ENCODE measurements at regions not wholly inside any gene's neighbourhood (a gene's known extent, or its start where the extent isn't known, plus 50 kb on each side); places are given as distances from the start of the nearest gene placed in this dataset.

DNA sequence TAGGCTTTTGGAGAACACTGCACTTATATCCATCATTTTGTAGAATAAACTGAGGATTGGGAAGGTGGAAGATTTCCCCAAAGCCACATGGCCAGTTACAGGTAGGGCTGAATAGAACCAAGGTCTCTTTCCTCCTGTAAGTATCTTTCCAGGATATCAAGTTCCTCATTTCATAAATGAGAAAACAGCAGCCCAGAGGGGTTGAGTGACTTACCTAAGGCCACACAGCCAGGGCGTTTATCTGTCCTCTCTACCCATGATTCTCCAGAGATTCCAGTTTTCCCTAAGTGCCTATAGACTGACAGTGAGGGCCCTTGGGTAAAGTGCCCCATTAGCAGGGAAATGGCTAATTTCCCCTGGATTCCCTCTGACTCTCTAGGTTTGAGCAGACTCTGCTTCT is 132.3 kb upstream of the SKOR2 start:
- TF ChIP-seq, protein P1, sequence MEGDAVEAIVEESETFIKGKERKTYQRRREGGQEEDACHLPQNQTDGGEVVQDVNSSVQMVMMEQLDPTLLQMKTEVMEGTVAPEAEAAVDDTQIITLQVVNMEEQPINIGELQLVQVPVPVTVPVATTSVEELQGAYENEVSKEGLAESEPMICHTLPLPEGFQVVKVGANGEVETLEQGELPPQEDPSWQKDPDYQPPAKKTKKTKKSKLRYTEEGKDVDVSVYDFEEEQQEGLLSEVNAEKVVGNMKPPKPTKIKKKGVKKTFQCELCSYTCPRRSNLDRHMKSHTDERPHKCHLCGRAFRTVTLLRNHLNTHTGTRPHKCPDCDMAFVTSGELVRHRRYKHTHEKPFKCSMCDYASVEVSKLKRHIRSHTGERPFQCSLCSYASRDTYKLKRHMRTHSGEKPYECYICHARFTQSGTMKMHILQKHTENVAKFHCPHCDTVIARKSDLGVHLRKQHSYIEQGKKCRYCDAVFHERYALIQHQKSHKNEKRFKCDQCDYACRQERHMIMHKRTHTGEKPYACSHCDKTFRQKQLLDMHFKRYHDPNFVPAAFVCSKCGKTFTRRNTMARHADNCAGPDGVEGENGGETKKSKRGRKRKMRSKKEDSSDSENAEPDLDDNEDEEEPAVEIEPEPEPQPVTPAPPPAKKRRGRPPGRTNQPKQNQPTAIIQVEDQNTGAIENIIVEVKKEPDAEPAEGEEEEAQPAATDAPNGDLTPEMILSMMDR (IDR thresholded peaks at IDR 0.05) = no peak
- no peak for TF ChIP-seq POLR2A (IDR thresholded peaks at IDR 0.05)

Data from tibial nerve (tissue), 3 donors.